Adipocyte (in vitro differentiated cells): ENCODE measurements at regions not wholly inside any gene's neighbourhood (a gene's known extent, or its start where the extent isn't known, plus 50 kb on each side); places are given as distances from the start of the nearest gene placed in this dataset.
"Not testable (repeated sequence)": the region's sequence is repeated elsewhere in the genome, so short reads cannot be mapped to it uniquely, and the experiment has no call there.

Experiments
- DNase-seq: peaks from one replicate; pipeline ENCODE4 v3.0.0-alpha.2; 2015; ENCODE audit warnings: low read depth
- H3K27me3 ChIP-seq: replicated peaks from 2 replicates; pipeline ENCODE4 v1.7.0; 2013; ENCODE audit warnings: mild to moderate bottlenecking, low read length, moderate library complexity; ENCODE audit not compliant: control insufficient read depth, insufficient read depth
- H3K36me3 ChIP-seq: 2 replicates; pipeline ENCODE4 v1.7.0; 2013; ENCODE audit warnings: low read length, mild to moderate bottlenecking, moderate library complexity; ENCODE audit not compliant: control insufficient read depth, insufficient read depth, severe bottlenecking
- H3K4me1 ChIP-seq: 2 replicates; pipeline ENCODE4 v1.7.0; 2013; ENCODE audit warnings: mild to moderate bottlenecking, low read length, moderate library complexity; ENCODE audit not compliant: control insufficient read depth, insufficient read depth
- H3K4me3 ChIP-seq: 2 replicates; pipeline ENCODE4 v1.7.0; 2013; ENCODE audit warnings: mild to moderate bottlenecking, low read length, moderate library complexity
- H3K9ac ChIP-seq: 2 replicates; pipeline ENCODE4 v1.7.0; 2013; ENCODE audit warnings: mild to moderate bottlenecking, low read length, moderate library complexity
- H3K9me3 ChIP-seq: 2 replicates; pipeline ENCODE4 v1.7.0; 2013; ENCODE audit warnings: mild to moderate bottlenecking, low read length, moderate library complexity; ENCODE audit not compliant: control insufficient read depth

- Histone ChIP-seq H3K4me3 (no peak overlapping the region), H3K9me3 (no peaks in the 10 kb centered on the region), H3K4me1 (no peaks in the 10 kb centered on the region), H3K9ac (no peak overlapping the region), H3K36me3 (no peaks in the 10 kb centered on the region), H3K27me3 (no peaks in the 10 kb centered on the region)
- DNase-seq: peak; percentile 36
Observed at GRCh38 chr4:137905930-137906329, 336.2 kb downstream of the SLC7A11 start.

GRCh38 chr4:137901114-137901513, 341.0 kb downstream of the SLC7A11 start:
- Histone ChIP-seq H3K27me3 (no peaks in the 10 kb centered on the region), H3K4me3 (no peak overlapping the region), H3K4me1 (no peaks in the 10 kb centered on the region), H3K9me3 (no peaks in the 10 kb centered on the region), H3K9ac (no peak overlapping the region), H3K36me3 (no peaks in the 10 kb centered on the region)
- no peak for DNase-seq

GRCh38 chr4:137896221-137896737, 345.9 kb downstream of the SLC7A11 start:
- Histone ChIP-seq H3K36me3 (no peaks in the 10 kb centered on the region), H3K4me1 (no peaks in the 10 kb centered on the region), H3K4me3 (no peak overlapping the region), H3K9me3 (no peaks in the 10 kb centered on the region), H3K9ac (no peak overlapping the region), H3K27me3 (no peaks in the 10 kb centered on the region)
- DNase-seq: peak; percentile 49

DNA sequence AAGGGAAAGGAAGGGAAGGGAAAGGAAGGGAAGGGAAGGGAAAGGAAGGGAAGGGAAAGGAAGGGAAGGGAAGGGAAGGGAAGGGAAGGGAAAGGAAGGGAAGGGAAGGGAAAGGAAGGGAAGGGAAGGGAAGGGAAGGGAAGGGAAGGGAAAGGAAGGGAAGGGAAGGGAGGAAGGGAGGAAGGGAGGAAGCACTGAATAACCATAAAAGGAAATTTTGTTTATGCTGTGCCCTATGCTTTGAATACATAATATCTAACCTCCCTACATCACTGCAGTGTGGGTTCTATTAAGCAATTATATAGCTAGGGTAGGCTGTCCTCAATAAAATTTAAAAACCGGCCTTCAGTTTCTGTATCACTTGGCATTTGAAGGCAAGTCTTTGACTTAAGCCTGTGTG, 346.6 kb downstream of the SLC7A11 start:
- not testable (repeated sequence) for H3K27me3 ChIP-seq, DNase-seq, H3K9ac ChIP-seq, H3K36me3 ChIP-seq, H3K4me3 ChIP-seq, H3K4me1 ChIP-seq, H3K9me3 ChIP-seq

- Histone ChIP-seq H3K9me3 (no peaks in the 10 kb centered on the region), H3K9ac (no peak overlapping the region), H3K4me3 (no peak overlapping the region), H3K36me3 (no peaks in the 10 kb centered on the region), H3K4me1 (no peaks in the 10 kb centered on the region), H3K27me3 (no peaks in the 10 kb centered on the region)
- peak; percentile 95 for DNase-seq
Observed at GRCh38 chr4:137892134-137892533, 350.0 kb downstream of the SLC7A11 start.

- Histone ChIP-seq H3K9ac (no peak overlapping the region), H3K4me1 (no peaks in the 10 kb centered on the region), H3K36me3 (no peaks in the 10 kb centered on the region), H3K4me3 (no peak overlapping the region), H3K9me3 (no peaks in the 10 kb centered on the region), H3K27me3 (no peaks in the 10 kb centered on the region)
- no peak for DNase-seq
Observed at GRCh38 chr4:137890812-137891211, 351.3 kb downstream of the SLC7A11 start.

GRCh38 chr4:137881641-137882040, 349.3 kb upstream of the PCDH18 start:
- H3K27me3 ChIP-seq: no peaks in the 10 kb centered on the region
- H3K4me3 ChIP-seq: no peak overlapping the region
- no peak for DNase-seq
- H3K4me1 ChIP-seq: no peaks in the 10 kb centered on the region
- no peak overlapping the region for H3K9ac ChIP-seq
- peaks cover 11% of the 10 kb centered on the region for H3K9me3 ChIP-seq
- H3K36me3 ChIP-seq: no peaks in the 10 kb centered on the region

DNA sequence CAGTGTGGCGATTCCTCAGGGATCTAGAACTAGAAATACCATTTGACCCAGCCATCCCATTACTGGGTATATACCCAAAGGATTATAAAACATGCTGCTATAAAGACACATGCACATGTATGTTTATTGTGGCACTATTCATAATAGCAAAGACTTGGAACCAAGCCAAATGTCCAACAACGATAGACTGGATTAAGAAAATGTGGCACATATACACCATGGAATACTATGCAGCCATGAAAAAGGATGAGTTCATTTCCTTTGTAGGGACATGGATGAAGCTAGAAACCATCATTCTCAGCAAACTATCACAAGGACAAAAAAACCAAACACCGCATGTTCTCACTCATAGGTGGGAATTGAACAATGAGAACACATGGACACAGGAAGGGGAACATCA, 335.8 kb upstream of the PCDH18 start:
- not testable (repeated sequence) for H3K9ac ChIP-seq, H3K4me1 ChIP-seq, H3K27me3 ChIP-seq, DNase-seq, H3K36me3 ChIP-seq, H3K9me3 ChIP-seq, H3K4me3 ChIP-seq

GRCh38 chr4:137866671-137867070, 334.4 kb upstream of the PCDH18 start:
- H3K36me3 ChIP-seq: no peaks in the 10 kb centered on the region
- DNase-seq: no peak
- no peaks in the 10 kb centered on the region for H3K27me3 ChIP-seq
- H3K4me1 ChIP-seq: no peaks in the 10 kb centered on the region
- no peaks in the 10 kb centered on the region for H3K9me3 ChIP-seq
- H3K9ac ChIP-seq: no peak overlapping the region
- H3K4me3 ChIP-seq: no peak overlapping the region

- no peaks in the 10 kb centered on the region for H3K36me3 ChIP-seq
- no peak overlapping the region for H3K4me3 ChIP-seq
- H3K27me3 ChIP-seq: no peaks in the 10 kb centered on the region
- H3K4me1 ChIP-seq: no peaks in the 10 kb centered on the region
- H3K9me3 ChIP-seq: no peaks in the 10 kb centered on the region
- DNase-seq: peak; percentile 77
- no peak overlapping the region for H3K9ac ChIP-seq
Observed at GRCh38 chr4:137861682-137862081, 329.4 kb upstream of the PCDH18 start.

DNA sequence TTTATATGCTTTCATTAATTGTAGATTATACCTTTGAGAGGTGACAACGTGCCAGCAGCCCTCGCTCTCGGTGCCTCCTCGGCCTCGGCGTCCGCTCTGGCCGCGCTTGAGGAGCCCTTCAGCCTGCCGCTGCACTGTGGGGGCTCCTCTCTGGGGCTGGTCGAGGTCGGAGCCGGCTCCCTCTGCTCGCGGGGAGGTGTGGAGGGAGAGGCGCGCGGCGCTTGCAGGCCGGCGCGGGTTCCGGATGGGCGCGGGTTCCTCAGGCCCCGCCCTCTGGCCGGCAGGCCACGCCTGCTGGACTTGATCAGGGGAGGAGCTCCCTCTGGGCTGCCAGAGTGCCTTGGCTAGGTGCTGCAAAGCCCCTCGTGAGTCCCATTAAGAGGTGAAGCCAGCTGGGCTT, 321.1 kb upstream of the PCDH18 start:
- H3K36me3 ChIP-seq: no peaks in the 10 kb centered on the region
- peaks cover 15% of the 10 kb centered on the region for H3K9me3 ChIP-seq
- H3K4me1 ChIP-seq: no peaks in the 10 kb centered on the region
- no peak overlapping the region for H3K4me3 ChIP-seq
- no peak for DNase-seq
- no peak overlapping the region for H3K9ac ChIP-seq
- no peaks in the 10 kb centered on the region for H3K27me3 ChIP-seq

GRCh38 chr4:137852326-137852725, 320.0 kb upstream of the PCDH18 start:
- H3K27me3 ChIP-seq: no peaks in the 10 kb centered on the region
- H3K36me3 ChIP-seq: no peaks in the 10 kb centered on the region
- no peak for DNase-seq
- H3K4me1 ChIP-seq: no peaks in the 10 kb centered on the region
- H3K4me3 ChIP-seq: no peak overlapping the region
- H3K9me3 ChIP-seq: peaks cover 15% of the 10 kb centered on the region
- no peak overlapping the region for H3K9ac ChIP-seq
